Progenitor cell of endocrine pancreas (in vitro differentiated cells): ENCODE measurements at regions not wholly inside any gene's neighbourhood (a gene's known extent, or its start where the extent isn't known, plus 50 kb on each side); places are given as distances from the start of the nearest gene placed in this dataset.

ENCODE experiments used
- DNase-seq: peaks from one replicate; pipeline ENCODE4 v3.0.0; 2021; ENCODE audit warnings: low spot score; ENCODE audit not compliant: unreplicated experiment
- H3K27ac Mint-ChIP-seq: 2 replicates; pipeline ENCODE4 v1.8.0; 2021; ENCODE audit warnings: mild to moderate bottlenecking, moderate library complexity, mixed read lengths
- H3K27me3 Mint-ChIP-seq: 2 replicates; pipeline ENCODE4 v1.8.0; 2021; ENCODE audit warnings: mixed read lengths
- H3K36me3 Mint-ChIP-seq: 2 replicates; pipeline ENCODE4 v1.8.0; 2022; ENCODE audit warnings: mixed read lengths; ENCODE audit not compliant: insufficient read depth
- H3K4me1 Mint-ChIP-seq: 2 replicates; pipeline ENCODE4 v1.8.0; 2021; ENCODE audit warnings: low read depth, mixed read lengths
- H3K4me3 Mint-ChIP-seq: 2 replicates; pipeline ENCODE4 v1.8.0; 2021; ENCODE audit warnings: low read depth, mild to moderate bottlenecking, moderate library complexity, mixed read lengths
- H3K9me3 Mint-ChIP-seq: 2 replicates; pipeline ENCODE4 v1.8.0; 2021; ENCODE audit warnings: low read depth, mixed read lengths
- CTCF ChIP-seq: fragments of 200-600 bp; sonication (generic); IDR thresholded peaks from one replicate; pipeline ENCODE4 v1.5.0; 2021; ENCODE audit warnings: antibody characterized with exemption, mild to moderate bottlenecking; ENCODE audit not compliant: unreplicated experiment

GRCh38 chr9:38207247-38207778, 138.3 kb upstream of the SHB start:
- H3K4me3 Mint-ChIP-seq = no peak overlapping the region
- peaks cover 5% of the 10 kb centered on the region for H3K27me3 Mint-ChIP-seq
- no peak overlapping the region for H3K27ac Mint-ChIP-seq
- H3K36me3 Mint-ChIP-seq = no peaks in the 10 kb centered on the region
- H3K9me3 Mint-ChIP-seq = peaks cover 1% of the 10 kb centered on the region
- DNase-seq = no peak
- no peak for TF ChIP-seq CTCF
- H3K4me1 Mint-ChIP-seq = peaks cover 6% of the 10 kb centered on the region

- Mint-ChIP-seq H3K4me3 (no peak overlapping the region), H3K27ac (peak overlapping the region; percentile 74), H3K36me3 (no peaks in the 10 kb centered on the region), H3K9me3 (peaks cover 3% of the 10 kb centered on the region), H3K27me3 (peaks cover 3% of the 10 kb centered on the region), H3K4me1 (peaks cover 5% of the 10 kb centered on the region)
- TF ChIP-seq CTCF = no peak
- no peak for DNase-seq
Observed at GRCh38 chr9:38205279-38205678, 136.3 kb upstream of the SHB start.

GRCh38 chr9:38202336-38202938, 133.4 kb upstream of the SHB start:
- TF ChIP-seq CTCF = no peak
- Mint-ChIP-seq H3K9me3 (peaks cover 3% of the 10 kb centered on the region), H3K4me3 (no peak overlapping the region), H3K36me3 (no peaks in the 10 kb centered on the region), H3K4me1 (peaks cover 5% of the 10 kb centered on the region), H3K27me3 (peaks cover 8% of the 10 kb centered on the region), H3K27ac (no peak overlapping the region)
- no peak for DNase-seq

GRCh38 chr9:38201844-38202243, 132.8 kb upstream of the SHB start:
- Mint-ChIP-seq H3K4me3 (no peak overlapping the region), H3K4me1 (peaks cover 5% of the 10 kb centered on the region)

GRCh38 chr9:38200431-38200830, 131.4 kb upstream of the SHB start:
- Mint-ChIP-seq H3K4me3 (no peak overlapping the region), H3K9me3 (peaks cover 3% of the 10 kb centered on the region), H3K27me3 (peaks cover 8% of the 10 kb centered on the region), H3K27ac (no peak overlapping the region), H3K4me1 (peaks cover 10% of the 10 kb centered on the region), H3K36me3 (no peaks in the 10 kb centered on the region)
- no peak for TF ChIP-seq CTCF
- no peak for DNase-seq

More at GRCh38 chr9:38201844-38202243, 132.8 kb upstream of the SHB start:
- no peak overlapping the region for H3K27ac Mint-ChIP-seq
- H3K9me3 Mint-ChIP-seq = peaks cover 3% of the 10 kb centered on the region
- no peak for TF ChIP-seq CTCF
- H3K36me3 Mint-ChIP-seq = no peaks in the 10 kb centered on the region
- DNase-seq = no peak
- H3K27me3 Mint-ChIP-seq = peaks cover 8% of the 10 kb centered on the region
